GM19239 (cell line): ENCODE measurements at regions not wholly inside any gene's neighbourhood (a gene's known extent, or its start where the extent isn't known, plus 50 kb on each side); places are given as distances from the start of the nearest gene placed in this dataset.

Experiments
- DNase-seq: peaks from one replicate; pipeline ENCODE4 v3.0.0; 2011; ENCODE audit warnings: low spot score; ENCODE audit not compliant: insufficient read length
- FAIRE-seq: peaks from 2 replicates; lab custom pipeline; 2011; peaks lifted over from hg19 to GRCh38; lab: Jason Lieb, UNC

GRCh38 chr1:58887059-58887458, 103.2 kb upstream of the JUN start:
- no peak for DNase-seq
- FAIRE-seq = no peak

DNA sequence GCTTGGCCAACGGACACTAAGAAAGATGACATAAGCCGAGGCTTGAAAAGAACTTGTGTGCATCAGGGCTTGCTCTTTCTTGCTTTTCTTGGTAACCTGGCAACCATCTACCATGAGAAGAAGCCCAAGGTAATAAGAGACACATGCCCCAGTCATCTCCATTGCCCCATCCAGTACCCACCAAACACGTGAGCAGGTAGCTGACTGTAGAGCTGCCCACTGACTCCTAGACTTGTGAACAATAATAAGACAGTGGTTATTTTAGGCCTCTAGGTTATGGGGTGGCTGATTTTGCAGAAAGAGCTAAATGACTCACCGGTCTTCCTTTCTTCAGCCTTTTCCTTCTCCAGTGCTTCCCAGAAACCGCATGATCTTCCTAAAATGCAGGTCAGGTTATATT, 105.0 kb upstream of the JUN start:
- no peak for DNase-seq
- FAIRE-seq = no peak

- DNase-seq = no peak
- no peak for FAIRE-seq
Measured at GRCh38 chr1:58890113-58890512, 106.3 kb upstream of the JUN start.

DNA sequence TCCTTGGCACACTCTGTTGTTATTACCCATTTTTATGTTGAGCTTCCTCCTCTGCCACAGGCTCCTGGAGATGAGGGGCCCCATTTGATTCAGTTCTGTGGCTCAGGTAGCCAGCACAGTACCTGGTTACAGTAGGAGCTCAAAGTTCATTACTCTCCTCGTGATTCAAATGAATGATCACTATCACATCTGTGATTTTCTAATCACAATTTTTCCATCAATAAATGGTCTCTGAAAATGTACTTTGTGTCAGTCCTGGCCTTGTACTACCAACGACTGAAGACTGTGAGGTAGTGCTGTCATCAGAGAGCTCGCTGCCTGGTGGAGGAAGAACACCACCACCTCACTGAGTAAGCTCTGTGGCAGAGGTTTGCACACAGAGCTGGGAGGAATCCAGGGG, 106.8 kb upstream of the JUN start:
- FAIRE-seq (no peak), DNase-seq (no peak)

- no peak for DNase-seq
- no peak for FAIRE-seq
Measured at GRCh38 chr1:58891347-58891746, 107.5 kb upstream of the JUN start.

GRCh38 chr1:58893257-58893869, 109.5 kb upstream of the JUN start:
- FAIRE-seq = no peak

DNA sequence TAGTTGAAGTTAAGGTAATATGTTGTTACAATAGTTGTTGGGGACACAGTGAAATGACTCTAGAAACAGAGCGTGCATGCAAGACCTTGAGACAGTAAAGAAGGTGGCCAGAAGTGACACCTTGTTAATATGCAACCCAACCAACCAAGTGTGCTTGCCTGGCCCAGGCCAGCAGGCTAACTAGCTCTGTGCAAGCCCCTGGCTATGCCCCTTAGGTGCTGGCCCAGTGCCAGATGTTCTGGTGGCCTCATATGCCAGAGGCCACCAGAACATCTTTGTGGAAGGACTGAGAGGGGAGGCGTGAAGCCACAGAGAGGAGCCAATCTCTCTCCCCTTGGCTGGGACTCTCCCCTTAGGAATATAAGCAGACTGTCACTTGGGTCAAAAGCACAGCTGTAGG, 111.2 kb upstream of the JUN start:
- FAIRE-seq = peak; percentile 57
- no peak for DNase-seq

More at GRCh38 chr1:58893257-58893869, 109.5 kb upstream of the JUN start:
- DNase-seq = no peak

DNA sequence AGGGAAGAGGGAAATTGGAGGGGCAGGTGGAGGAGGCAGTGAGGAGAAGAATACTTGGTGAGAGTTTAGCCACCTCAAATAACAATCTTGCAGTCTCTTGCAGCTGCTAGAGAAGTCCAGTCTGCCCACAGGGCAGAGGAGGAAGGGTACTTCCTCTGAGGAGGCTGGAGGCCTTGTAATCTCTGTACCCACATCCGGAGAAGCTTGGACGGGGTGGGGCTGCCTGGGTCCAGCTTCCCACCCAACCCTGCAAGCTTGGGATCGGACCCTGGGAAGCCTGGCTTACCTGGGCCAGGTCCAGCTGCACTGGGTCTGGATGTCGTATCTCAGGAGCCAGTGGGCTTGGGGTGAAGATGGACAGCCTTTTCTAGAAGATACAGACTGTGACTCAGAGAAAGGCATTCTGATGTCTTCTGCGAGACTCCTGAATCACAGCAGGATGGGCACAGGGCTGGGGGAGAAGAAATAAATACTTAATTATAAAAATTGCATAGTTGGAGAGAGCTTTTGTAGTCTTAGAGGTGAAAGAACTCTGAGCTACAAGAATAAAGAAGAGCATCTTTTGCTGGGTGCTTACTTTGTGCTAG, 111.8 kb upstream of the JUN start:
- FAIRE-seq (no peak), DNase-seq (no peak)

- no peak for FAIRE-seq
Measured at GRCh38 chr1:58896246-58897183, 112.7 kb upstream of the JUN start.

DNA sequence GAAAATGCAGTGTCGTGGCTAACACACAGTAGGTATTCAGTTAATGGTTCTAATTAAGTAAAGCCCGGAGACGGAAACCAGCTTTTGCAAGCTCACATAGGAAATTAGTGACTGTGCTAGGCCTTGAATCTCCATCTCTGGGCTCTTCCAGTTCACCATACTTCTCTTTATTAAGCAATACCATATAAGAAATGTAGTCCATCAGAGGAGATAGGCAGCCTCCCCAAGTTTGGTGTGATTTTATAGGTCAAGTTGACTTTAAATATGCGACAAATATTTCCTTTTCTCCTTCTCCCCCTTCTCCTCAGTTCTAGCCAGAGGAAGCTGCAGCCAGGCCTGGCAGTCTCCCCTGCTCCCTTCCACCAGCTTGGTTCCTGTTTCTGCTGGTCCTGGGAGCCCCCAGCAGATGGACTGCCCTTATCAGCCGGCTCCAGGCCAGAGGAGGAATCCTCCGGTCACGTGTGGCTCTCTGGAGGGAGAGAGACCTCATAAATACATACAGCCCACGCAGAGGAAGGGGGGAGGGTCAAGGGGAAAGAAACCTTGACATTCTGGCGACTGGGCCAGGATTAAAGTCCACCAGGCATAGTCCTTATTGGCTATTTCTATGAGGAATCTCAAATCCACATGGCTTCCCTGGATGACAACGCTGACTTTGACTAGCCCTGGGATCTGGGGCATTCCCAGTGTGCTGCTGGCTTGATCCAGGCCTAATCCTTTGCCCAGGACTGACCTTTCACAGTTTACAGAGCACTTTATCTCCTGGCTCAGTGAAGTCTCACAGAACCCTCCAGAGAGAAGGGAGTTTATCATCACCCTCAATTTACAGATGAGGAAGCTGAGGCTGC, 115.1 kb upstream of the JUN start:
- FAIRE-seq (no peak), DNase-seq (no peak)

More at GRCh38 chr1:58896246-58897183, 112.7 kb upstream of the JUN start:
- no peak for DNase-seq

DNA sequence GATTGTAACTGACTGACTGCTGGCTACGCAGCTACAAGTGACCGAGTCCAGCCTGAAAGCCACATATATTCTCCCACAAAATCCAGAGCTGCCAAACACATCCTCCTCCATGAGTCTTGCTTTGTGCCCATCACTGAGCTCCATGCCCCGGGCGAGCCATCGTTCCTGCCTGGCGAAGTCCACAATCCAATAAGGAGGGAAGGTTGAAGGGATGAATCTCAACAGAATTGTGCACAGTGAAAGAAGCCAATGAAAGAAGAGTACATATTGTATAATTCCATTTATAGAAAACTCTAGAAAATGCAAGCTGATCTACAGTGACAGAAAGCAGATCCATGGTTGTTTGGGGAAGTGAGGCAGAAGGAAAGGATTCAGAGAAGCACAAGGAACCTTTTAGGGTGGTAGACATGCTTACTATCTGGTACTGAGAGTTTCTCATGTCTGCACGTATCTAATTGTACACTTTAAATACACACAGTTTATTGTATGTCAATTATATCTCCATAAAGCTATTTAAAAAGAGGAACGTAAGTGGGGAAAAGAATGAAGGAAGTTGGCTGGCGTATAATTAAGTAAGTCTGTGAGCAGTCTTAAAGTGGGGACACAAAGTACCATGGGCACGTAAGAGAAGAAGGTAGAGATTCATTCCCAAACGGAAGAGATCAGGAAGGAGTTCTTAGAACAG, 115.9 kb upstream of the JUN start:
- DNase-seq = no peak
- FAIRE-seq = no peak

DNA sequence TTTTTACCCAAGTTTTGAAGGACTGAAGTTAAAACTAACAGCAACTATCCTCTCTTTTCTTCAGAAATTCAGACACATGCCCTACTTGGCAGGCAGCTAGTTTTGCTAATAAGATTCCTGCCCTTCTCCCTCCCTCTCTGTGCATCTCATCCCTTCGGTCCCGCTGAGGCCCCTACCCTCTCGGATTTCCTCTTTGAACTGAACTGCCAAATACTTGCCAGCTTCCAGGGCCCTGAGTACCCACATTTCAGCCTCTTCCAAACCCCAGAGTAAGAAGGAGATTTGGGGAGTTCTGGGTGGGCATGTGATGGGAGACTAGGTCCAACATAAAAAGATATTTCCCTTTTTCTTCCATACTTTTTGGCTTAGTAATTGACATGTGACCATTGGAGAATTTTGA, 116.5 kb upstream of the JUN start:
- FAIRE-seq (no peak), DNase-seq (no peak)

DNA sequence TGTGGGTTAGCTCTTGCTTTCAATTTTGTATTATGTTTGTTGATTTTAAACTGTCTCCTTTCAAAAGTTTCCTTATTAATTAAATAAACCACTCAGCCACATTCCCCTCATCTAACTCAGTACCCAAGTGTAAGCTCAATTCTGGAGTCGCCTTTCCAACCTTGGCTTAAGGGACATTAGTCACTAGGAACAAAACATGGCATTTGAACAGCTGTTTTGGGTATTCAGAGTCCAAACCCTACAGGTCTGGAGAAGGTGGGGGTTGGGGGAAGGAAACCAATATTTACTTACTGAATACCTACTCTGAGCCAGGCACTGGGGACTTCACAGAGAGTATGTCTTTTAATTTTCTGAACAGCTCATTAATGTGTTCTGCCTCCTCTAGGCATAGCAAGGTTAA, 117.2 kb upstream of the JUN start:
- DNase-seq (no peak), FAIRE-seq (no peak)

DNA sequence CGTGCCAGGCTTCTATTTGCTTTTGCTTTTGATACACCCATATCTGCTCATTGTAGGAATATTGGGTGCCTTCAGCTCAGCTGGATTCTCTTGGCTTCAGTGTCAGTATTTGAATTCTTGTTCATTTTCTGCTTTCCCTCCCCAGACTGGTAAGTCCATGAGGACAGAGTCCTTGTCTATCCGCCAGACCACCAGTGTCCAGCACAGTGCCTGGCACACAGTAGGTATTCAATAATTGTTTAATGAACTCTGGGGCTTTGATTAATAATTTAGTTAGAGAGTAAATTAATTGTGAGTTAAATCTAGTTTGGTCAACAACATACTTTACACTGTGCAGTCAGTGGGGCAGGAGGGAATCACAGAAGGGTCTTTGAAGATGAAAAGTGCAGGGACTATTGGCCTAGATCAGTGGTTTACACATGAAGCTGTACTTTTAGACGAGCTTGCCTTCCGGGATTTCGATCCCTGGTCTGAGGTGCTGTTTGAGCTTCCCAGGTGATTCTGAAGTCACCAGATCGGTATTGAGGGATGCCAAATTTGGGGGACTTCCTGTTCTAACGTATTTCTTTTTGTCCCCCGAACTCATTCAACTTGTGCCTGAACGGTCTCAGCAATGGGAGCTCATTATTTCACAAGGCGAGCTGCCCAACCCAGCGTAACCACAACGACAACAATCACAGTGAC, 119.1 kb upstream of the JUN start:
- FAIRE-seq = no peak
- no peak for DNase-seq

GRCh38 chr1:58903514-58904298, 119.9 kb upstream of the JUN start:
- peak; percentile 63 for DNase-seq
- peak; percentile 82 for FAIRE-seq

DNA sequence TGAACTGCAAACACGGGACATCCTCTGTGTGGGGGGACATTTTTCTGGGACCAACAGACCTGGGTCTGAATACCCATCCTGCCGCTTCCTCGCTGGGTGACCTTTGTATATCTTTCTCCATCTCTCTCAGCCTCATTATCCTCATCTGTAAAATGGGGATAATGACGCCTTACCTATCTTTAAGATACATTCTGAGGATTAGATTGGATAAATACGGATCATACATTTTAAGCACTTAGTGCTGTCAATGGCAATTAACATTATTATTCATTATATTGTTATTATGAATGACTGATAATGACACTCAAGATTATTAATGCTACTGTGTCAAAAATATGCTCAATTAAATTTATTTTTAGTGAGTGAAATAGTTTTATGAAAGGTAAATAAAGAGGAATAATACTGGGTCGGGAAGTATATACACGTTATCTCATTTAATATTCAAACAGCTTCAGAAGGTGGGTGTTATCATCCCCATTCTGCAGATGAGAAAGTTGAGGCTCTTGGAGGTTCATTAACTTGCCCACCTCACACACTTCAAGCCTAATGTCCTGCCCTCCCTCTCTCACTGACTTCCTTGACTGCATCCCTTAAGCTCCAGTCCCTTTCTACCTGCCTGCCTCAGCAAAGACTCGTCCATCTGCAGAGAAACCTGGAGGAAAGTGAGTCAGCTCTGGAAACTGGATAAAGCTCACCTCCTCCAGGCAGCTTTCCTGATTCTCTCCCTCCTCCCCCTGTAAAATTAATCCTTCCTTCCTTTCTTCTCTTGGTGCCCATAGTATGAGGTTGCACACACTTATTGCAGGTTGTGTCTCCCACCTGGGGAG, 120.7 kb upstream of the JUN start:
- FAIRE-seq = no peak

GRCh38 chr1:58905126-58905490, 121.3 kb upstream of the JUN start:
- FAIRE-seq (no peak), DNase-seq (no peak)

More for the DNA sequence above, 120.7 kb upstream of the JUN start:
- DNase-seq = no peak
